ENCODE measurements at regions not wholly inside any gene's neighbourhood (a gene's known extent, or its start where the extent isn't known, plus 50 kb on each side); places are given as distances from the start of the nearest gene placed in this dataset.

DNA sequence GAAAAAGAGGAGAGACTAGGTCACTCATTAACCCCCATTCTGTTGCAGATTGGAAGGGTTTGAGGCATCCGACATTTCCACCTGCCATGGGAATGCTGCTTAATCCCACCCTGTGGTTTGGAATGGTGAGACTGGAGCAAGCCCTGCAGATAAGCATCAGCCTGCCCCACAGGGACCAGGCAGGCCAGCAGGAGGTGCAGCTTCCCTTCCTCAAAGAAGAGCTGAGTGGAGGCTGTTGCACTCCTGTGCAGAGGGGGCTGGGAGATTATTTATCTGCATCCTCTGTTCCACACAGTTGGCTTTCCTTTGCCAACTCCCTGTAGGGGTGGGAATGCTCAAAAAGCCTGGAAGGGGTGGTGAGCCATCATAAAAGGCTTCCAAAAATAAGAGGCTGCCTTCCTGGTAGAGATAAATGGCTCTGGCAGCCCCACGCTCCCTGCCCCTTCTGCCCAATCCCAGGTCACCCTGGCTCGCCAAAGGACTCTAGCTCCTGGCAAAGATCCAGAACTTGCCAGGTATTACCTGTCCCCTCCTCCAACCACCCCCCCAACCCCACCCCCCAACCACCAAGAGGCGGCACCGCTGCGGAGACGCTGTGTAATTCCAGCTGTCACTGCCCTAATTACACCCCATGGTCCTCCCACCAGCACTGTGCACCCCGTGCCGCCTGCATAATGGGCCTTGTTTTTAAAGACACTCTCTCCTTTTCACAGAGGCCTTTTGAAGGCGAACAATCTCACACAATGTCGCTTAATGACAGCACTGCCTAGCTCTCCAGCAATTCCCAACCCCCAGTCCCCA, 83.0 kb upstream of the ZC3H12A start:
- DNase-seq (ENCODE audit: low spot score): peak; percentile 53
- no peak overlapping the region for H3K4me3 Mint-ChIP-seq

DNA sequence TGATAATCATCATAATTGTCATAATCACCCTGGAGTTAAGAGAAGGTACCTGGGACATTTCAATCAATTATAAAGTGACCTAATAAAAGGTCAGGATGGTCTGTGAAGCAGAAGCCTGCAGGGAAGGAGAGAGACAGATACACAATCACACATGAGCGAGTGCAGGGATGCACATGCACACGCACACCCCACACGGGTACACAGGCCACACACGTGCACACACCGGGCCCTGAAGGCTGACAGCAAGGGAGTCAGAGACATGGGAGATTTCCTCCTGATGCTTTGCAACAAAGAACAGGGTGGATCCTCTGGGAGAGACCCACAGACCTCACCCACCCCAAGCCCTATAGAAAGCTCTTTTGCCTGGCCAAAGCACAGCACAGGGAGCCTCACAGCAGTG, 82.3 kb upstream of the ZC3H12A start:
- Histone ChIP-seq H3F3A (replicated peaks; ENCODE audit: low read depth) (no peaks in the 10 kb centered on the region), H3K36me3 (ENCODE audit: insufficient read depth) (no peaks in the 10 kb centered on the region), H3K4me3 (no peak overlapping the region), H3K4me1 (ENCODE audit: insufficient read depth) (peaks cover 14% of the 10 kb centered on the region; the same call in 1 of the 2 replicates), H3K27ac (ENCODE audit: low read depth) (no peak overlapping the region), H3K27me3 (ENCODE audit: insufficient read depth) (no peaks in the 10 kb centered on the region), H2AFZ (0 out of 2 replicates have a peak overlapping the region, but pooled peaks have one; percentile 63), H3K79me2 (replicated peaks; ENCODE audit: insufficient read depth) (no peaks in the 10 kb centered on the region), H3K9me2 (ENCODE audit: insufficient read depth) (no peaks in the 10 kb centered on the region), H4K20me1 (replicated peaks; ENCODE audit: insufficient read depth) (no peaks in the 10 kb centered on the region), H3K4me2 (0 out of 2 replicates have a peak overlapping the region, but pooled peaks have one; percentile 29)
- no peaks in the 10 kb centered on the region for H3K9me3 Mint-ChIP-seq
- H3K27me3 Mint-ChIP-seq (ENCODE audit: insufficient read depth, low read depth, poor library complexity): peaks cover 11% of the 10 kb centered on the region
- peaks cover 32% of the 10 kb centered on the region for H3K4me1 Mint-ChIP-seq
- H3K36me3 Mint-ChIP-seq (ENCODE audit: low read depth): no peaks in the 10 kb centered on the region
- no peak overlapping the region for H3K4me3 Mint-ChIP-seq
- H3K27ac Mint-ChIP-seq: no peak overlapping the region
- no peak for ATAC-seq
- TF ChIP-seq, protein P1, sequence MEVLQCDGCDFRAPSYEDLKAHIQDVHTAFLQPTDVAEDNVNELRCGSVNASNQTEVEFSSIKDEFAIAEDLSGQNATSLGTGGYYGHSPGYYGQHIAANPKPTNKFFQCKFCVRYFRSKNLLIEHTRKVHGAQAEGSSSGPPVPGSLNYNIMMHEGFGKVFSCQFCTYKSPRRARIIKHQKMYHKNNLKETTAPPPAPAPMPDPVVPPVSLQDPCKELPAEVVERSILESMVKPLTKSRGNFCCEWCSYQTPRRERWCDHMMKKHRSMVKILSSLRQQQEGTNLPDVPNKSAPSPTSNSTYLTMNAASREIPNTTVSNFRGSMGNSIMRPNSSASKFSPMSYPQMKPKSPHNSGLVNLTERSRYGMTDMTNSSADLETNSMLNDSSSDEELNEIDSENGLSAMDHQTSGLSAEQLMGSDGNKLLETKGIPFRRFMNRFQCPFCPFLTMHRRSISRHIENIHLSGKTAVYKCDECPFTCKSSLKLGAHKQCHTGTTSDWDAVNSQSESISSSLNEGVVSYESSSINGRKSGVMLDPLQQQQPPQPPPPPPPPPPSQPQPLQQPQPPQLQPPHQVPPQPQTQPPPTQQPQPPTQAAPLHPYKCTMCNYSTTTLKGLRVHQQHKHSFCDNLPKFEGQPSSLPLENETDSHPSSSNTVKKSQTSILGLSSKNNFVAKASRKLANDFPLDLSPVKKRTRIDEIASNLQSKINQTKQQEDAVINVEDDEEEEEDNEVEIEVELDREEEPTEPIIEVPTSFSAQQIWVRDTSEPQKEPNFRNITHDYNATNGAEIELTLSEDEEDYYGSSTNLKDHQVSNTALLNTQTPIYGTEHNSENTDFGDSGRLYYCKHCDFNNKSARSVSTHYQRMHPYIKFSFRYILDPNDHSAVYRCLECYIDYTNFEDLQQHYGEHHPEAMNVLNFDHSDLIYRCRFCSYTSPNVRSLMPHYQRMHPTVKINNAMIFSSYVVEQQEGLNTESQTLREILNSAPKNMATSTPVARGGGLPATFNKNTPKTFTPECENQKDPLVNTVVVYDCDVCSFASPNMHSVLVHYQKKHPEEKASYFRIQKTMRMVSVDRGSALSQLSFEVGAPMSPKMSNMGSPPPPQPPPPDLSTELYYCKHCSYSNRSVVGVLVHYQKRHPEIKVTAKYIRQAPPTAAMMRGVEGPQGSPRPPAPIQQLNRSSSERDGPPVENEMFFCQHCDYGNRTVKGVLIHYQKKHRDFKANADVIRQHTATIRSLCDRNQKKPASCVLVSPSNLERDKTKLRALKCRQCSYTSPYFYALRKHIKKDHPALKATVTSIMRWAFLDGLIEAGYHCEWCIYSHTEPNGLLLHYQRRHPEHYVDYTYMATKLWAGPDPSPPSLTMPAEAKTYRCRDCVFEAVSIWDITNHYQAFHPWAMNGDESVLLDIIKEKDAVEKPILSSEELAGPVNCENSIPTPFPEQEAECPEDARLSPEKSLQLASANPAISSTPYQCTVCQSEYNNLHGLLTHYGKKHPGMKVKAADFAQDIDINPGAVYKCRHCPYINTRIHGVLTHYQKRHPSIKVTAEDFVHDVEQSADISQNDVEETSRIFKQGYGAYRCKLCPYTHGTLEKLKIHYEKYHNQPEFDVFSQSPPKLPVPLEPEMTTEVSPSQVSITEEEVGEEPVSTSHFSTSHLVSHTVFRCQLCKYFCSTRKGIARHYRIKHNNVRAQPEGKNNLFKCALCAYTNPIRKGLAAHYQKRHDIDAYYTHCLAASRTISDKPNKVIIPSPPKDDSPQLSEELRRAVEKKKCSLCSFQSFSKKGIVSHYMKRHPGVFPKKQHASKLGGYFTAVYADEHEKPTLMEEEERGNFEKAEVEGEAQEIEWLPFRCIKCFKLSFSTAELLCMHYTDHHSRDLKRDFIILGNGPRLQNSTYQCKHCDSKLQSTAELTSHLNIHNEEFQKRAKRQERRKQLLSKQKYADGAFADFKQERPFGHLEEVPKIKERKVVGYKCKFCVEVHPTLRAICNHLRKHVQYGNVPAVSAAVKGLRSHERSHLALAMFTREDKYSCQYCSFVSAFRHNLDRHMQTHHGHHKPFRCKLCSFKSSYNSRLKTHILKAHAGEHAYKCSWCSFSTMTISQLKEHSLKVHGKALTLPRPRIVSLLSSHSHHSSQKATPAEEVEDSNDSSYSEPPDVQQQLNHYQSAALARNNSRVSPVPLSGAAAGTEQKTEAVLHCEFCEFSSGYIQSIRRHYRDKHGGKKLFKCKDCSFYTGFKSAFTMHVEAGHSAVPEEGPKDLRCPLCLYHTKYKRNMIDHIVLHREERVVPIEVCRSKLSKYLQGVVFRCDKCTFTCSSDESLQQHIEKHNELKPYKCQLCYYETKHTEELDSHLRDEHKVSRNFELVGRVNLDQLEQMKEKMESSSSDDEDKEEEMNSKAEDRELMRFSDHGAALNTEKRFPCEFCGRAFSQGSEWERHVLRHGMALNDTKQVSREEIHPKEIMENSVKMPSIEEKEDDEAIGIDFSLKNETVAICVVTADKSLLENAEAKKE (CRISPR knock-in tag; IDR thresholded peaks at IDR 0.05): no peak
- no peak for TF ChIP-seq ZNF114 (CRISPR knock-in tag; IDR thresholded peaks at IDR 0.05)
- TF ChIP-seq CREB1 (CRISPR knock-in tag; IDR thresholded peaks at IDR 0.05; ENCODE audit: low read depth): no peak
- TF ChIP-seq, protein P2, sequence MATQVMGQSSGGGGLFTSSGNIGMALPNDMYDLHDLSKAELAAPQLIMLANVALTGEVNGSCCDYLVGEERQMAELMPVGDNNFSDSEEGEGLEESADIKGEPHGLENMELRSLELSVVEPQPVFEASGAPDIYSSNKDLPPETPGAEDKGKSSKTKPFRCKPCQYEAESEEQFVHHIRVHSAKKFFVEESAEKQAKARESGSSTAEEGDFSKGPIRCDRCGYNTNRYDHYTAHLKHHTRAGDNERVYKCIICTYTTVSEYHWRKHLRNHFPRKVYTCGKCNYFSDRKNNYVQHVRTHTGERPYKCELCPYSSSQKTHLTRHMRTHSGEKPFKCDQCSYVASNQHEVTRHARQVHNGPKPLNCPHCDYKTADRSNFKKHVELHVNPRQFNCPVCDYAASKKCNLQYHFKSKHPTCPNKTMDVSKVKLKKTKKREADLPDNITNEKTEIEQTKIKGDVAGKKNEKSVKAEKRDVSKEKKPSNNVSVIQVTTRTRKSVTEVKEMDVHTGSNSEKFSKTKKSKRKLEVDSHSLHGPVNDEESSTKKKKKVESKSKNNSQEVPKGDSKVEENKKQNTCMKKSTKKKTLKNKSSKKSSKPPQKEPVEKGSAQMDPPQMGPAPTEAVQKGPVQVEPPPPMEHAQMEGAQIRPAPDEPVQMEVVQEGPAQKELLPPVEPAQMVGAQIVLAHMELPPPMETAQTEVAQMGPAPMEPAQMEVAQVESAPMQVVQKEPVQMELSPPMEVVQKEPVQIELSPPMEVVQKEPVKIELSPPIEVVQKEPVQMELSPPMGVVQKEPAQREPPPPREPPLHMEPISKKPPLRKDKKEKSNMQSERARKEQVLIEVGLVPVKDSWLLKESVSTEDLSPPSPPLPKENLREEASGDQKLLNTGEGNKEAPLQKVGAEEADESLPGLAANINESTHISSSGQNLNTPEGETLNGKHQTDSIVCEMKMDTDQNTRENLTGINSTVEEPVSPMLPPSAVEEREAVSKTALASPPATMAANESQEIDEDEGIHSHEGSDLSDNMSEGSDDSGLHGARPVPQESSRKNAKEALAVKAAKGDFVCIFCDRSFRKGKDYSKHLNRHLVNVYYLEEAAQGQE (IDR thresholded peaks at IDR 0.05; ENCODE audit: unreplicated experiment): no peak
- no peak for TF ChIP-seq EZH2 (IDR thresholded peaks at IDR 0.05; ENCODE audit: low read depth, unreplicated experiment)
- DNase-seq (ENCODE audit: low spot score): no peak

More for the DNA sequence above, 83.0 kb upstream of the ZC3H12A start:
- Histone ChIP-seq H3K27me3 (ENCODE audit: insufficient read depth) (no peaks in the 10 kb centered on the region), H3K4me2 (peak overlapping the region; percentile 29; the same call in 1 of the 2 replicates), H3K79me2 (replicated peaks; ENCODE audit: insufficient read depth) (no peaks in the 10 kb centered on the region), H3K36me3 (ENCODE audit: insufficient read depth) (no peaks in the 10 kb centered on the region), H2AFZ (peak overlapping the region; percentile 63; the same call in 1 of the 2 replicates), H3K4me3 (no peak overlapping the region), H4K20me1 (replicated peaks; ENCODE audit: insufficient read depth) (no peaks in the 10 kb centered on the region), H3K9me2 (ENCODE audit: insufficient read depth) (no peaks in the 10 kb centered on the region), H3K4me1 (ENCODE audit: insufficient read depth) (peaks cover 14% of the 10 kb centered on the region; the same call in 1 of the 2 replicates), H3K27ac (ENCODE audit: low read depth) (no peak overlapping the region), H3F3A (replicated peaks; ENCODE audit: low read depth) (no peaks in the 10 kb centered on the region)
- peaks cover 8% of the 10 kb centered on the region for H3K27me3 Mint-ChIP-seq (ENCODE audit: insufficient read depth, low read depth, poor library complexity)
- ATAC-seq: peak; percentile 51
- H3K36me3 Mint-ChIP-seq (ENCODE audit: low read depth): no peaks in the 10 kb centered on the region
- TF ChIP-seq CREB1 (CRISPR knock-in tag; IDR thresholded peaks at IDR 0.05; ENCODE audit: low read depth): no peak
- TF ChIP-seq, protein P3, sequence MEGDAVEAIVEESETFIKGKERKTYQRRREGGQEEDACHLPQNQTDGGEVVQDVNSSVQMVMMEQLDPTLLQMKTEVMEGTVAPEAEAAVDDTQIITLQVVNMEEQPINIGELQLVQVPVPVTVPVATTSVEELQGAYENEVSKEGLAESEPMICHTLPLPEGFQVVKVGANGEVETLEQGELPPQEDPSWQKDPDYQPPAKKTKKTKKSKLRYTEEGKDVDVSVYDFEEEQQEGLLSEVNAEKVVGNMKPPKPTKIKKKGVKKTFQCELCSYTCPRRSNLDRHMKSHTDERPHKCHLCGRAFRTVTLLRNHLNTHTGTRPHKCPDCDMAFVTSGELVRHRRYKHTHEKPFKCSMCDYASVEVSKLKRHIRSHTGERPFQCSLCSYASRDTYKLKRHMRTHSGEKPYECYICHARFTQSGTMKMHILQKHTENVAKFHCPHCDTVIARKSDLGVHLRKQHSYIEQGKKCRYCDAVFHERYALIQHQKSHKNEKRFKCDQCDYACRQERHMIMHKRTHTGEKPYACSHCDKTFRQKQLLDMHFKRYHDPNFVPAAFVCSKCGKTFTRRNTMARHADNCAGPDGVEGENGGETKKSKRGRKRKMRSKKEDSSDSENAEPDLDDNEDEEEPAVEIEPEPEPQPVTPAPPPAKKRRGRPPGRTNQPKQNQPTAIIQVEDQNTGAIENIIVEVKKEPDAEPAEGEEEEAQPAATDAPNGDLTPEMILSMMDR (conservative IDR thresholded peaks at IDR 0.05; ENCODE audit: low read depth in 2 of 2): peak; percentile 43 to 74
- H3K27ac Mint-ChIP-seq: no peak overlapping the region
- H3K4me1 Mint-ChIP-seq: peaks cover 29% of the 10 kb centered on the region
- H3K9me3 Mint-ChIP-seq: no peaks in the 10 kb centered on the region
